IMR-90 (cell line): ENCODE measurements at regions not wholly inside any gene's neighbourhood (a gene's known extent, or its start where the extent isn't known, plus 50 kb on each side); places are given as distances from the start of the nearest gene placed in this dataset.

Experiments
- ATAC-seq: fragments of 200-7000 bp; cut with Tn5 transposase; 2 replicates; pipeline ENCODE4 v1.9.1; 2020; ENCODE audit warnings: low read depth, mild to moderate bottlenecking, moderate library complexity
- BruUV-seq: library from RNA; stranded (reverse); fragments of 400-500 nt; replicated peaks from 2 replicates; lab custom pipeline; 2021; lab: Mats Ljungman, UMichigan
- CTCF ChIA-PET: fragments of 300-600 bp; formaldehyde crosslinking; extraction: SDS; loops from one replicate; lab custom pipeline; 2021; ENCODE audit warnings: antibody characterized with exemption; lab: Yijun Ruan, JAX
- POLR2A ChIA-PET: fragments of 300-600 bp; sonication (Branson Sonifier 250); formaldehyde crosslinking; loops from one replicate; lab custom pipeline; 2022; ENCODE audit warnings: antibody characterized with exemption; ENCODE audit not compliant: unreplicated experiment; lab: Charles Lee
- DNase-seq: peaks from one replicate; pipeline ENCODE4 v3.0.0; 2013
- H2AFZ ChIP-seq: replicated peaks from 2 replicates; pipeline ENCODE3; 2013; ENCODE audit warnings: low read length, mild to moderate bottlenecking; ENCODE audit not compliant: poor library complexity
- H2AK5ac ChIP-seq: 2 replicates; pipeline ENCODE4 v1.6.1; 2013; ENCODE audit warnings: low read depth, low read length, inconsistent platforms
- H2AK9ac ChIP-seq: replicated peaks from 2 replicates; pipeline ENCODE3; 2013; ENCODE audit warnings: mild to moderate bottlenecking, low read depth, low read length, moderate library complexity; ENCODE audit not compliant: poor library complexity
- H2BK120ac ChIP-seq: 2 replicates; pipeline ENCODE4 v1.6.1; 2013; ENCODE audit warnings: low read depth, low read length, inconsistent platforms
- H2BK15ac ChIP-seq: 3 replicates; pipeline ENCODE4 v1.6.1; 2013; ENCODE audit warnings: low read depth, low read length, inconsistent platforms
- H2BK20ac ChIP-seq: 2 replicates; pipeline ENCODE4 v1.6.1; 2013; ENCODE audit warnings: low read depth, mild to moderate bottlenecking, inconsistent platforms, low read length, moderate library complexity
- H2BK5ac ChIP-seq: 2 replicates; pipeline ENCODE4 v1.6.1; 2013; ENCODE audit warnings: mild to moderate bottlenecking, low read depth, low read length, inconsistent platforms; ENCODE audit not compliant: poor library complexity, severe bottlenecking
- H3K14ac ChIP-seq: replicated peaks from 2 replicates; pipeline ENCODE4 v1.6.1; 2013; ENCODE audit warnings: low read depth, low read length, inconsistent platforms
- H3K18ac ChIP-seq: 2 replicates; pipeline ENCODE4 v1.6.1; 2013; ENCODE audit warnings: low read depth, low read length, control low read depth
- H3K23ac ChIP-seq: 2 replicates; pipeline ENCODE4 v1.6.1; 2013; ENCODE audit warnings: low read depth, low read length, inconsistent platforms
- H3K27ac ChIP-seq: 2 replicates; pipeline ENCODE4 v1.5.1; 2013; ENCODE audit warnings: mild to moderate bottlenecking, control low read depth, low read length; ENCODE audit not compliant: insufficient read depth
- H3K27me3 ChIP-seq: 2 replicates; pipeline ENCODE4 v1.6.1; 2013; ENCODE audit warnings: low read length; ENCODE audit not compliant: control insufficient read depth, insufficient read depth
- H3K36me3 ChIP-seq: 2 replicates; pipeline ENCODE4 v1.6.1; 2013; ENCODE audit warnings: low read length, mixed read lengths; ENCODE audit not compliant: control insufficient read depth, insufficient read depth
- H3K4ac ChIP-seq: 2 replicates; pipeline ENCODE4 v1.6.1; 2013; ENCODE audit warnings: low read depth, low read length, inconsistent platforms
- H3K4me1 ChIP-seq: 2 replicates; pipeline ENCODE4 v1.6.1; 2013; ENCODE audit warnings: low read length, mixed read lengths; ENCODE audit not compliant: control insufficient read depth, insufficient read depth
- H3K4me2 ChIP-seq: 2 replicates; pipeline ENCODE4 v1.6.1; 2013; ENCODE audit warnings: low read depth, mild to moderate bottlenecking, control low read depth, low read length, moderate library complexity
- H3K4me3 ChIP-seq: 2 replicates; pipeline ENCODE4 v1.5.1; 2013; ENCODE audit warnings: low read depth, mild to moderate bottlenecking, control low read depth, low read length, moderate library complexity; ENCODE audit not compliant: insufficient read depth
- H3K56ac ChIP-seq: 2 replicates; pipeline ENCODE4 v1.6.1; 2013; ENCODE audit warnings: low read length, inconsistent platforms; ENCODE audit not compliant: insufficient read depth; ENCODE audit errors: extremely low read depth
- H3K79me1 ChIP-seq, 2 experiments: 2 replicates each; pipeline ENCODE4 v1.6.1; 2013; ENCODE audit warnings: low read length in 2 of 2, inconsistent platforms in 1 of 2, low read depth in 1 of 2
- H3K9ac ChIP-seq: 2 replicates; pipeline ENCODE4 v1.6.1; 2013; ENCODE audit warnings: low read depth, low read length, control low read depth
- H3K9me1 ChIP-seq: 2 replicates; pipeline ENCODE4 v1.6.1; 2013; ENCODE audit warnings: low read length, inconsistent platforms; ENCODE audit not compliant: insufficient read depth
- H3K9me3 ChIP-seq: 2 replicates; pipeline ENCODE4 v1.6.1; 2013; ENCODE audit warnings: low read length; ENCODE audit not compliant: control insufficient read depth, insufficient read depth
- H4K20me1 ChIP-seq: 2 replicates; pipeline ENCODE4 v1.6.1; 2013; ENCODE audit warnings: low read length, inconsistent platforms; ENCODE audit not compliant: insufficient read depth
- H4K5ac ChIP-seq: 2 replicates; pipeline ENCODE4 v1.6.1; 2013; ENCODE audit warnings: mild to moderate bottlenecking, low read depth, low read length, control low read depth
- H4K8ac ChIP-seq, 2 experiments: 2 replicates each; pipeline ENCODE4 v1.6.1; 2013; ENCODE audit warnings: low read depth in 2 of 2, low read length in 2 of 2, control low read depth in 1 of 2, inconsistent platforms in 1 of 2
- H4K91ac ChIP-seq: 2 replicates; pipeline ENCODE4 v1.6.1; 2013; ENCODE audit warnings: low read depth, low read length, inconsistent platforms; ENCODE audit not compliant: insufficient read depth
- BHLHE40 ChIP-seq: fragments of 150-350 bp; IDR thresholded peaks from 2 replicates; pipeline ENCODE4 v1.6.1; 2016; ENCODE audit warnings: mild to moderate bottlenecking, low read depth, low read length
- CEBPB ChIP-seq: IDR thresholded peaks from 2 replicates; pipeline ENCODE4 v1.6.1; 2012; ENCODE audit warnings: low read depth, low read length, improper control_type of control experiment
- CHD1 ChIP-seq: IDR thresholded peaks from 2 replicates; pipeline ENCODE4 v1.6.1; 2012; ENCODE audit warnings: low read depth, low read length, improper control_type of control experiment
- FOS ChIP-seq: fragments of 150-350 bp; IDR thresholded peaks from 2 replicates; pipeline ENCODE4 v1.6.1; 2016; ENCODE audit warnings: low read depth, low read length
- MAFK ChIP-seq: IDR thresholded peaks from 2 replicates; pipeline ENCODE4 v1.6.1; 2012; ENCODE audit warnings: low read depth, low read length, improper control_type of control experiment
- MAZ ChIP-seq: IDR thresholded peaks from 2 replicates; pipeline ENCODE4 v1.6.1; 2012; ENCODE audit warnings: low read depth, mild to moderate bottlenecking, low read length, improper control_type of control experiment, moderate library complexity, borderline replicate concordance
- MXI1 ChIP-seq: IDR thresholded peaks from 2 replicates; pipeline ENCODE4 v1.6.1; 2012; ENCODE audit warnings: low read depth, mild to moderate bottlenecking, low read length, moderate library complexity, borderline replicate concordance
- NFE2L2 ChIP-seq: fragments of 150-350 bp; IDR thresholded peaks from 2 replicates; pipeline ENCODE4 v1.6.1; 2016; ENCODE audit warnings: low read depth, mild to moderate bottlenecking, low read length
- POLR2A ChIP-seq: IDR thresholded peaks from 2 replicates; pipeline ENCODE4 v1.6.1; 2012; ENCODE audit warnings: mild to moderate bottlenecking, low read depth, low read length
- RAD21 ChIP-seq: IDR thresholded peaks from 2 replicates; pipeline ENCODE4 v1.6.1; 2012; ENCODE audit warnings: low read length, improper control_type of control experiment
- RCOR1 ChIP-seq: IDR thresholded peaks from 2 replicates; pipeline ENCODE4 v1.6.1; 2012; ENCODE audit warnings: mild to moderate bottlenecking, low read length, improper control_type of control experiment; ENCODE audit not compliant: insufficient replicate concordance
- RFX5 ChIP-seq: IDR thresholded peaks from 2 replicates; pipeline ENCODE4 v1.8.0; 2012; ENCODE audit warnings: low read depth, mild to moderate bottlenecking, low read length, moderate library complexity
- SMC3 ChIP-seq: fragments of 150-350 bp; IDR thresholded peaks from 2 replicates; pipeline ENCODE4 v1.6.1; 2016; ENCODE audit warnings: low read depth, mild to moderate bottlenecking, antibody characterized with exemption, low read length, moderate library complexity
- WGBS, 2 experiments: methylation state at CpG; one replicate each; pipeline versions ENCODE4 v1.1.5 to v1.1.7; 2013; ENCODE audit warnings: missing lambda C conversion rate in 2 of 2; ENCODE audit not compliant: insufficient read length in 1 of 2; ENCODE audit errors: extremely low coverage in 2 of 2; 5-methylcytosine and 5-hydroxymethylcytosine counted together
- dilution Hi-C: fragments of 300-500 bp; cut with HindIII; formaldehyde crosslinking; loops from one replicate; pipeline ENCODE4 v1.14.3; 2018; ENCODE audit warnings: low sequenced_read_pairs; ENCODE audit not compliant: unreplicated experiment
- in situ Hi-C: fragments of 300-500 bp; cut with MboI; formaldehyde crosslinking; loops from 3 replicates; pipeline ENCODE4 v1.14.3; 2019; ENCODE audit warnings: low sequenced_read_pairs, inconsistent platforms, mixed read lengths
- intact Hi-C: fragments of 100-400 bp; cut with micrococcal nuclease; formaldehyde crosslinking; loops from 2 replicates; pipeline ENCODE4 v1.10.0; 2022
- TF ChIP-seq, protein P1 (sequence below): fragments of 150-350 bp; IDR thresholded peaks from 2 replicates; pipeline ENCODE4 v1.6.1; 2016; ENCODE audit warnings: low read depth, mild to moderate bottlenecking, low read length, moderate library complexity, borderline replicate concordance
- TF ChIP-seq, protein P2 (sequence below): fragments of 150-350 bp; IDR thresholded peaks from 2 replicates; pipeline ENCODE4 v1.6.1; 2017; ENCODE audit warnings: mild to moderate bottlenecking, antibody characterized with exemption, low read length, low read depth
- TF ChIP-seq, protein P3 (sequence below): conservative IDR thresholded peaks from 2 replicates; pipeline ENCODE4 v1.5.1; 2012; ENCODE audit warnings: mild to moderate bottlenecking, low read depth, low read length, improper control_type of control experiment

DNA sequence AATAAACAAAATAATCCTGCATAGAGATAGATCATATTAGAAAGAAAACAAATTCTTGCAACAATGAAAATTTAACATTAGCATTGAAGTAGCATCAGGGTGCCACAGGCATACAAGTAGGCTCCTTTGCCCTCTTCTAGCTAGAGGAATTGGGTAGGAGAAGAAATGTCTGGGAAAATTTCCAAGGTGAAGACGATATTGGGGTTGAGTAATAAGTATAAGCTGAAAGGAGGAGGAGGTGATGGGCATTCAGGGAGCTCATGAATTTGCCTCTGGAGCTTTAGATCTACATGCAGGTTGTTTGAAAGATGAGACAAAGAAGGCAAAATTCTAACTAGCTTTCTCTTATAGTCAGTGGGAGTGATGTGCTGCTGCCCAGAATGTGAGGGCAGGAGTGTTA is 504.9 kb downstream of the CCDC85A start:
- TF ChIP-seq RFX5 (no peak), MAFK (no peak), RAD21 (no peak), POLR2A (no peak), NFE2L2 (no peak), RCOR1 (no peak), MAZ (no peak), CHD1 (no peak), CEBPB (no peak), MXI1 (no peak), SMC3 (no peak), FOS (no peak), BHLHE40 (no peak)
- TF ChIP-seq, protein P1, sequence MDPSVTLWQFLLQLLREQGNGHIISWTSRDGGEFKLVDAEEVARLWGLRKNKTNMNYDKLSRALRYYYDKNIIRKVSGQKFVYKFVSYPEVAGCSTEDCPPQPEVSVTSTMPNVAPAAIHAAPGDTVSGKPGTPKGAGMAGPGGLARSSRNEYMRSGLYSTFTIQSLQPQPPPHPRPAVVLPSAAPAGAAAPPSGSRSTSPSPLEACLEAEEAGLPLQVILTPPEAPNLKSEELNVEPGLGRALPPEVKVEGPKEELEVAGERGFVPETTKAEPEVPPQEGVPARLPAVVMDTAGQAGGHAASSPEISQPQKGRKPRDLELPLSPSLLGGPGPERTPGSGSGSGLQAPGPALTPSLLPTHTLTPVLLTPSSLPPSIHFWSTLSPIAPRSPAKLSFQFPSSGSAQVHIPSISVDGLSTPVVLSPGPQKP: no peak
- TF ChIP-seq, protein P2, sequence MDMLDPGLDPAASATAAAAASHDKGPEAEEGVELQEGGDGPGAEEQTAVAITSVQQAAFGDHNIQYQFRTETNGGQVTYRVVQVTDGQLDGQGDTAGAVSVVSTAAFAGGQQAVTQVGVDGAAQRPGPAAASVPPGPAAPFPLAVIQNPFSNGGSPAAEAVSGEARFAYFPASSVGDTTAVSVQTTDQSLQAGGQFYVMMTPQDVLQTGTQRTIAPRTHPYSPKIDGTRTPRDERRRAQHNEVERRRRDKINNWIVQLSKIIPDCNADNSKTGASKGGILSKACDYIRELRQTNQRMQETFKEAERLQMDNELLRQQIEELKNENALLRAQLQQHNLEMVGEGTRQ: no peak
- TF ChIP-seq, protein P3, sequence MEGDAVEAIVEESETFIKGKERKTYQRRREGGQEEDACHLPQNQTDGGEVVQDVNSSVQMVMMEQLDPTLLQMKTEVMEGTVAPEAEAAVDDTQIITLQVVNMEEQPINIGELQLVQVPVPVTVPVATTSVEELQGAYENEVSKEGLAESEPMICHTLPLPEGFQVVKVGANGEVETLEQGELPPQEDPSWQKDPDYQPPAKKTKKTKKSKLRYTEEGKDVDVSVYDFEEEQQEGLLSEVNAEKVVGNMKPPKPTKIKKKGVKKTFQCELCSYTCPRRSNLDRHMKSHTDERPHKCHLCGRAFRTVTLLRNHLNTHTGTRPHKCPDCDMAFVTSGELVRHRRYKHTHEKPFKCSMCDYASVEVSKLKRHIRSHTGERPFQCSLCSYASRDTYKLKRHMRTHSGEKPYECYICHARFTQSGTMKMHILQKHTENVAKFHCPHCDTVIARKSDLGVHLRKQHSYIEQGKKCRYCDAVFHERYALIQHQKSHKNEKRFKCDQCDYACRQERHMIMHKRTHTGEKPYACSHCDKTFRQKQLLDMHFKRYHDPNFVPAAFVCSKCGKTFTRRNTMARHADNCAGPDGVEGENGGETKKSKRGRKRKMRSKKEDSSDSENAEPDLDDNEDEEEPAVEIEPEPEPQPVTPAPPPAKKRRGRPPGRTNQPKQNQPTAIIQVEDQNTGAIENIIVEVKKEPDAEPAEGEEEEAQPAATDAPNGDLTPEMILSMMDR: no peak
- H4K5ac ChIP-seq: no peak overlapping the region
- H2BK15ac ChIP-seq: no peak overlapping the region
- H3K4me2 ChIP-seq: no peak overlapping the region
- no peak overlapping the region for H3K14ac ChIP-seq
- H3K27me3 ChIP-seq: no peaks in the 10 kb centered on the region
- H3K56ac ChIP-seq: no peak overlapping the region
- no peaks in the 10 kb centered on the region for H3K4me1 ChIP-seq
- H2AFZ ChIP-seq: no peak overlapping the region
- H3K4me3 ChIP-seq: no peak overlapping the region
- no peak overlapping the region for H2BK5ac ChIP-seq
- peaks cover 4% of the 10 kb centered on the region; the same call in 1 of the 2 replicates for H3K9me3 ChIP-seq
- H4K20me1 ChIP-seq: no peaks in the 10 kb centered on the region
- no peak overlapping the region for H2AK9ac ChIP-seq
- no peak overlapping the region for H3K18ac ChIP-seq
- H4K8ac ChIP-seq: no peak overlapping the region
- no TSS peak for BruUV-seq
- ATAC-seq (no peak), DNase-seq (no peak)
- no peak overlapping the region for H3K27ac ChIP-seq
- H2AK5ac ChIP-seq: no peak overlapping the region
- H3K36me3 ChIP-seq: no peaks in the 10 kb centered on the region
- no peak overlapping the region for H3K23ac ChIP-seq
- no peak overlapping the region for H3K9ac ChIP-seq
- no peak overlapping the region for H4K91ac ChIP-seq
- H3K4ac ChIP-seq: no peak overlapping the region
- POLR2A ChIA-PET: no interaction called here
- H2BK20ac ChIP-seq: no peak overlapping the region
- no peaks in the 10 kb centered on the region for H3K9me1 ChIP-seq
- in situ Hi-C loops: no loop called here
- no peak overlapping the region for H2BK120ac ChIP-seq
- dilution Hi-C loops: no loop called here
- intact Hi-C loops: no loop called here
- no CpG with 5 or more reads among the region's 1 CpG for whole genome bisulfite sequencing, 2 experiments
- CTCF ChIA-PET: no interaction called here
- H3K79me1 ChIP-seq: no peaks in the 10 kb centered on the region
